ENCODE measurements at regions not wholly inside any gene's neighbourhood (a gene's known extent, or its start where the extent isn't known, plus 50 kb on each side); places are given as distances from the start of the nearest gene placed in this dataset.

DNA sequence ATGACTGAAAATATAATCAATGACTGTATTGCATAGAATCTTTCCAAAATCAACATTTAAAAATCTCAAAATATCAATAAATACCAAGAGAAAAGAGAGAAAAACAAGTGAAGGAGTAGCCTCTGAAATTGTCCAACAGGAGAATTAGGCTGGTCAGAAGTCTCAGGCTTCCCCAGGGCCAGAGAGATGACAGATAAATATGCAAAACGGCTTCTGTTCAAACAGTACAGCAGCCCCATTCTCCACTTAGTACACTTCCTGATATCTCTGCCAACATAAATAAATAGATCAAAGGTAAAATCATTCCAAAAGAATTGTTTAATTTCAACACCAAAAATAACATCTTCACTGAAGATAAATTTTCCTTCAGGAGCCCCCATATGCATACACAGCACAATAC lies 204.7 kb upstream of the GABRA2 start:
- no peak for TF ChIP-seq EZH2 (IDR thresholded peaks at IDR 0.05; ENCODE audit: low read length, unreplicated experiment)
- no peak for TF ChIP-seq EZH2phosphoT487 (IDR thresholded peaks at IDR 0.05; ENCODE audit: borderline replicate concordance, low read length)
- TF ChIP-seq, protein P1, sequence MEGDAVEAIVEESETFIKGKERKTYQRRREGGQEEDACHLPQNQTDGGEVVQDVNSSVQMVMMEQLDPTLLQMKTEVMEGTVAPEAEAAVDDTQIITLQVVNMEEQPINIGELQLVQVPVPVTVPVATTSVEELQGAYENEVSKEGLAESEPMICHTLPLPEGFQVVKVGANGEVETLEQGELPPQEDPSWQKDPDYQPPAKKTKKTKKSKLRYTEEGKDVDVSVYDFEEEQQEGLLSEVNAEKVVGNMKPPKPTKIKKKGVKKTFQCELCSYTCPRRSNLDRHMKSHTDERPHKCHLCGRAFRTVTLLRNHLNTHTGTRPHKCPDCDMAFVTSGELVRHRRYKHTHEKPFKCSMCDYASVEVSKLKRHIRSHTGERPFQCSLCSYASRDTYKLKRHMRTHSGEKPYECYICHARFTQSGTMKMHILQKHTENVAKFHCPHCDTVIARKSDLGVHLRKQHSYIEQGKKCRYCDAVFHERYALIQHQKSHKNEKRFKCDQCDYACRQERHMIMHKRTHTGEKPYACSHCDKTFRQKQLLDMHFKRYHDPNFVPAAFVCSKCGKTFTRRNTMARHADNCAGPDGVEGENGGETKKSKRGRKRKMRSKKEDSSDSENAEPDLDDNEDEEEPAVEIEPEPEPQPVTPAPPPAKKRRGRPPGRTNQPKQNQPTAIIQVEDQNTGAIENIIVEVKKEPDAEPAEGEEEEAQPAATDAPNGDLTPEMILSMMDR (conservative IDR thresholded peaks at IDR 0.05; ENCODE audit: low read depth, low read length): no peak
- ChIA-PET POLR2A (ENCODE audit: unreplicated experiment) (no interaction called here), CTCF (no interaction called here)
- H3K4me2 ChIP-seq (ENCODE audit: low read length): no peak overlapping the region
- no peaks in the 10 kb centered on the region for H3K9me3 ChIP-seq (ENCODE audit: low read length)
- no TSS peak for BruUV-seq (replicated peaks)
- no peaks in the 10 kb centered on the region for H3K27me3 ChIP-seq (ENCODE audit: low read length)
- no peaks in the 10 kb centered on the region for H3K79me2 ChIP-seq (ENCODE audit: low read length)
- H3K27ac ChIP-seq (ENCODE audit: low read length): no peak overlapping the region
- no peaks in the 10 kb centered on the region for H4K20me1 ChIP-seq (ENCODE audit: low read length)
- no peak overlapping the region for H3K4me3 ChIP-seq (ENCODE audit: low read length)
- H3F3A ChIP-seq (ENCODE audit: low read length, unreplicated experiment): no peaks in the 10 kb centered on the region
- DNase-seq (no peak), ATAC-seq (no peak)
- intact Hi-C loops (cut with micrococcal nuclease): no loop called here
- H3K9me2 ChIP-seq (replicated peaks; ENCODE audit: low read length): no peaks in the 10 kb centered on the region
- H3K36me3 ChIP-seq (ENCODE audit: low read depth, low read length): no peaks in the 10 kb centered on the region
- H2AFZ ChIP-seq (ENCODE audit: low read length): no peak overlapping the region
- no peak overlapping the region for H3K9ac ChIP-seq (ENCODE audit: low read length)
- no peaks in the 10 kb centered on the region for H3K4me1 ChIP-seq (ENCODE audit: insufficient read depth, low read length)

- ChIA-PET POLR2A (ENCODE audit: unreplicated experiment) (no interaction called here), CTCF (no interaction called here)
- Histone ChIP-seq H3K4me2 (ENCODE audit: low read length) (no peak overlapping the region), H3K4me1 (ENCODE audit: insufficient read depth, low read length) (no peaks in the 10 kb centered on the region), H3K9me2 (replicated peaks; ENCODE audit: low read length) (no peaks in the 10 kb centered on the region), H3K79me2 (ENCODE audit: low read length) (no peaks in the 10 kb centered on the region), H3K4me3 (ENCODE audit: low read length) (no peak overlapping the region), H3K27me3 (ENCODE audit: low read length) (no peaks in the 10 kb centered on the region), H3K27ac (ENCODE audit: low read length) (no peak overlapping the region), H3K9ac (ENCODE audit: low read length) (no peak overlapping the region), H3K36me3 (ENCODE audit: low read depth, low read length) (no peaks in the 10 kb centered on the region), H3F3A (ENCODE audit: low read length, unreplicated experiment) (no peaks in the 10 kb centered on the region), H2AFZ (ENCODE audit: low read length) (no peak overlapping the region), H4K20me1 (ENCODE audit: low read length) (no peaks in the 10 kb centered on the region), H3K9me3 (ENCODE audit: low read length) (no peaks in the 10 kb centered on the region)
- intact Hi-C loops (cut with micrococcal nuclease): no loop called here
- TF ChIP-seq EZH2phosphoT487 (IDR thresholded peaks at IDR 0.05; ENCODE audit: borderline replicate concordance, low read length) (no peak), EZH2 (IDR thresholded peaks at IDR 0.05; ENCODE audit: low read length, unreplicated experiment) (no peak)
- TF ChIP-seq, protein P1 (conservative IDR thresholded peaks at IDR 0.05; ENCODE audit: low read depth, low read length): no peak
- DNase-seq (no peak), ATAC-seq (no peak)
- no TSS peak for BruUV-seq (replicated peaks)
These were observed 196.6 kb upstream of the GABRA2 start for GRCh38 chr4:46586566-46586965.

- Histone ChIP-seq H3K4me3 (ENCODE audit: low read length) (no peak overlapping the region), H3K9me2 (replicated peaks; ENCODE audit: low read length) (no peaks in the 10 kb centered on the region), H3K4me1 (ENCODE audit: insufficient read depth, low read length) (no peaks in the 10 kb centered on the region), H3K36me3 (ENCODE audit: low read depth, low read length) (no peaks in the 10 kb centered on the region), H3K9me3 (ENCODE audit: low read length) (no peaks in the 10 kb centered on the region), H2AFZ (ENCODE audit: low read length) (no peak overlapping the region), H4K20me1 (ENCODE audit: low read length) (no peaks in the 10 kb centered on the region), H3K27me3 (ENCODE audit: low read length) (no peaks in the 10 kb centered on the region), H3K79me2 (ENCODE audit: low read length) (no peaks in the 10 kb centered on the region), H3F3A (ENCODE audit: low read length, unreplicated experiment) (no peaks in the 10 kb centered on the region), H3K4me2 (ENCODE audit: low read length) (no peak overlapping the region), H3K9ac (ENCODE audit: low read length) (no peak overlapping the region), H3K27ac (ENCODE audit: low read length) (no peak overlapping the region)
- intact Hi-C loops (cut with micrococcal nuclease): no loop called here
- ChIA-PET POLR2A (ENCODE audit: unreplicated experiment) (no interaction called here), CTCF (no interaction called here)
- BruUV-seq (replicated peaks): no TSS peak
- ATAC-seq (no peak), DNase-seq (no peak)
- TF ChIP-seq EZH2phosphoT487 (IDR thresholded peaks at IDR 0.05; ENCODE audit: borderline replicate concordance, low read length) (no peak), EZH2 (IDR thresholded peaks at IDR 0.05; ENCODE audit: low read length, unreplicated experiment) (no peak)
- TF ChIP-seq, protein P1 (conservative IDR thresholded peaks at IDR 0.05; ENCODE audit: low read depth, low read length): no peak
These were observed 191.7 kb upstream of the GABRA2 start for GRCh38 chr4:46581677-46582076.
